ENCODE measurements at regions not wholly inside any gene's neighbourhood (a gene's known extent, or its start where the extent isn't known, plus 50 kb on each side); places are given as distances from the start of the nearest gene placed in this dataset.

GRCh38 chr3:135915206-135915605 is 50.3 kb upstream of the PPP2R3A start:
- DNase-seq (ENCODE audit: low read depth, low spot score) = no peak
